Panc1 (cell line): ENCODE measurements at regions not wholly inside any gene's neighbourhood (a gene's known extent, or its start where the extent isn't known, plus 50 kb on each side); places are given as distances from the start of the nearest gene placed in this dataset.

Source experiments
- ATAC-seq: fragments of 200-7000 bp; cut with Tn5 transposase; 2 replicates; pipeline ENCODE4 v1.9.1; 2020; ENCODE audit warnings: mild to moderate bottlenecking, moderate library complexity
- BruUV-seq: library from RNA; stranded (reverse); fragments of 400-500 nt; replicated peaks from 2 replicates; lab custom pipeline; 2021; lab: Mats Ljungman, UMichigan
- CTCF ChIA-PET: fragments of 300-600 bp; sonication (Branson Sonifier 250); formaldehyde crosslinking; loops from one replicate; lab custom pipeline; 2022; ENCODE audit warnings: antibody characterized with exemption; lab: Charles Lee
- POLR2A ChIA-PET: fragments of 300-600 bp; sonication (Branson Sonifier 250); formaldehyde crosslinking; loops from one replicate; lab custom pipeline; 2022; ENCODE audit warnings: antibody characterized with exemption; lab: Charles Lee
- DNase-seq: peaks from one replicate; pipeline ENCODE4 v3.0.0-alpha.2; 2010; ENCODE audit warnings: low read depth, low spot score
- H3K27ac ChIP-seq: 2 replicates; pipeline ENCODE4 v1.5.1; 2011; ENCODE audit warnings: mild to moderate bottlenecking, low read length, inconsistent platforms
- H3K27me3 ChIP-seq: fragments of 200-500 bp; sonication (Bioruptor generic); 2 replicates; pipeline ENCODE4 v1.6.0; 2014; ENCODE audit warnings: low read length, inconsistent platforms; ENCODE audit not compliant: control insufficient read depth, insufficient read depth
- H3K36me3 ChIP-seq: fragments of 200-500 bp; sonication (Bioruptor generic); 2 replicates; pipeline ENCODE4 v1.5.1; 2014; ENCODE audit warnings: inconsistent platforms, mild to moderate bottlenecking, low read length, moderate library complexity; ENCODE audit not compliant: control insufficient read depth, insufficient read depth
- H3K4me1 ChIP-seq: 2 replicates; pipeline ENCODE4 v1.5.1; 2011; ENCODE audit warnings: inconsistent platforms, mild to moderate bottlenecking, low read length, moderate library complexity; ENCODE audit not compliant: control insufficient read depth, insufficient read depth
- H3K4me3 ChIP-seq, 2 experiments: 2 replicates each; pipeline ENCODE4 v1.5.1; 2011 to 2012; ENCODE audit warnings: low read depth in 2 of 2, low read length in 2 of 2, mild to moderate bottlenecking in 2 of 2, inconsistent platforms in 1 of 2, moderate library complexity in 1 of 2
- H3K9me3 ChIP-seq: fragments of 200-500 bp; sonication (Bioruptor generic); 2 replicates; pipeline ENCODE4 v1.5.1; 2014; ENCODE audit warnings: low read depth, mild to moderate bottlenecking, inconsistent platforms, low read length, moderate library complexity; ENCODE audit not compliant: control insufficient read depth, insufficient read depth
- POLR2AphosphoS5 ChIP-seq: IDR thresholded peaks from 2 replicates; pipeline ENCODE4 v1.6.1; 2012; ENCODE audit warnings: mild to moderate bottlenecking, low read depth, low read length, moderate library complexity
- REST ChIP-seq, 2 experiments: IDR thresholded peaks; 2 replicates each; pipeline ENCODE4 v1.6.1; 2011 to 2012; ENCODE audit warnings: low read depth in 2 of 2, control low read depth in 1 of 2, low read length in 1 of 2, mild to moderate bottlenecking in 1 of 2, moderate library complexity in 1 of 2; ENCODE audit not compliant: insufficient read depth in 1 of 2
- SIN3A ChIP-seq: IDR thresholded peaks from 2 replicates; pipeline ENCODE4 v1.6.1; 2012; ENCODE audit warnings: low read depth, mild to moderate bottlenecking, low read length, moderate library complexity, borderline replicate concordance; ENCODE audit not compliant: insufficient read depth
- TCF7L2 ChIP-seq: IDR thresholded peaks from 2 replicates; pipeline ENCODE4 v1.6.1; 2011; ENCODE audit warnings: mild to moderate bottlenecking, low read depth, low read length, inconsistent platforms
- in situ Hi-C: cut with HindIII; loops from 2 replicates; pipeline ENCODE4 v1.10.0; 2016; ENCODE audit warnings: low sequenced_read_pairs, low pct_unique_long_range_greater_than_20kb
- intact Hi-C: fragments of 100-400 bp; cut with micrococcal nuclease; formaldehyde crosslinking; loops from one replicate; pipeline ENCODE4 v1.10.0; 2022; ENCODE audit not compliant: unreplicated experiment
- TF ChIP-seq, protein P1 (sequence below): fragments of 450-650 bp; IDR thresholded peaks from 2 replicates; pipeline ENCODE4 v1.5.1; 2017; ENCODE audit warnings: mild to moderate bottlenecking

- ChIA-PET CTCF (no interaction called here), POLR2A (no interaction called here)
- Histone ChIP-seq H3K36me3 (no peaks in the 10 kb centered on the region), H3K4me3 (no peak overlapping the region), H3K9me3 (peaks cover 6% of the 10 kb centered on the region), H3K27me3 (no peaks in the 10 kb centered on the region), H3K4me1 (peaks cover 18% of the 10 kb centered on the region), H3K27ac (peak overlapping the region; percentile 100)
- no peak for ATAC-seq
- no TSS peak for BruUV-seq
- TF ChIP-seq SIN3A (no peak), POLR2AphosphoS5 (no peak), TCF7L2 (no peak), REST (IDR thresholded peaks at IDR 0.05; ENCODE audit: insufficient read depth in 1 of 2, low read depth in 2 of 2, low read length in 1 of 2) (no peak)
- TF ChIP-seq, protein P1, sequence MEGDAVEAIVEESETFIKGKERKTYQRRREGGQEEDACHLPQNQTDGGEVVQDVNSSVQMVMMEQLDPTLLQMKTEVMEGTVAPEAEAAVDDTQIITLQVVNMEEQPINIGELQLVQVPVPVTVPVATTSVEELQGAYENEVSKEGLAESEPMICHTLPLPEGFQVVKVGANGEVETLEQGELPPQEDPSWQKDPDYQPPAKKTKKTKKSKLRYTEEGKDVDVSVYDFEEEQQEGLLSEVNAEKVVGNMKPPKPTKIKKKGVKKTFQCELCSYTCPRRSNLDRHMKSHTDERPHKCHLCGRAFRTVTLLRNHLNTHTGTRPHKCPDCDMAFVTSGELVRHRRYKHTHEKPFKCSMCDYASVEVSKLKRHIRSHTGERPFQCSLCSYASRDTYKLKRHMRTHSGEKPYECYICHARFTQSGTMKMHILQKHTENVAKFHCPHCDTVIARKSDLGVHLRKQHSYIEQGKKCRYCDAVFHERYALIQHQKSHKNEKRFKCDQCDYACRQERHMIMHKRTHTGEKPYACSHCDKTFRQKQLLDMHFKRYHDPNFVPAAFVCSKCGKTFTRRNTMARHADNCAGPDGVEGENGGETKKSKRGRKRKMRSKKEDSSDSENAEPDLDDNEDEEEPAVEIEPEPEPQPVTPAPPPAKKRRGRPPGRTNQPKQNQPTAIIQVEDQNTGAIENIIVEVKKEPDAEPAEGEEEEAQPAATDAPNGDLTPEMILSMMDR = no peak
- no peak for DNase-seq
- in situ Hi-C loops = no loop called here
- intact Hi-C loops = no loop called here
Measured at GRCh38 chr20:53834062-53834442, 236.3 kb downstream of the BCAS1 start.

DNA sequence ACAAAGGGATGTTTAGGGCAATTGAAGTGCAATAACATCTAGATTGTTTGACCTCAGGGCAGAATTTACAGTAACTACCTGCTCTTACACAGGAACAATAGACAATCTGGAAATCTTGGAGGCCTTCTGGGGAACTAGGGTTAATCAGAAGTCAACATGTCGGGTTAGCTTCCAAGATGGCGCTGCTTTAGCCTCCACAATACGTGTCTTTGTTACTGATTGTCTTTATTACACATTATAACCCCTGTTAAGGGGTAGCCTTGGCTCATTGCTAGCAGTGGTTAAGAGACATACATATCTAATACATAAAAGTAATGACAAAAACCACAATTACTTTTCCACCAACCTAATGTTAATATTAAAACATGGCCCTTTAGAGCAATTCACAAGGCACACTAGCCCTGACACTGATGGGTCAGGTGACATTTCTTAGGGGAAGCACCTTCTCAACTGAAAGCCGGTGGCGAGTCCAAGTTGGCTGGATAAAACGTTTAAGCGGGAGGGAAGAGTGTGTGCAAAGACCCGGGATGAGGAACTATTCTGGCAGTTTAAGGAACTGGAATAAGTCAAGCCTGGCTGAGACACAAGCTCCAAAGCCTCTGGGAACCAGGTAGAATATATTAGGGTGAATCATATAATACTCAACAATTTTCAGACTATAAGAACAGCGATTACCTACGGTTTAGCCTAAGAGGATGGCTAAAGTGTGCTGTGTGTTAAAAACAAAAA, 236.9 kb downstream of the BCAS1 start:
- ChIA-PET CTCF (no interaction called here), POLR2A (no interaction called here)
- ATAC-seq = no peak
- Histone ChIP-seq H3K27ac (peak overlapping the region; percentile 100), H3K9me3 (peaks cover 6% of the 10 kb centered on the region), H3K36me3 (no peaks in the 10 kb centered on the region), H3K4me1 (peaks cover 23% of the 10 kb centered on the region), H3K4me3 (no peak overlapping the region), H3K27me3 (no peaks in the 10 kb centered on the region)
- TF ChIP-seq REST (IDR thresholded peaks at IDR 0.05; ENCODE audit: insufficient read depth in 1 of 2, low read depth in 2 of 2, low read length in 1 of 2) (no peak), POLR2AphosphoS5 (no peak)
- TF ChIP-seq, protein P1 = no peak
- DNase-seq = no peak
- no TSS peak for BruUV-seq
- in situ Hi-C loops (no loop called here), intact Hi-C loops (no loop called here)
